ENCODE measurements at regions not wholly inside any gene's neighbourhood (a gene's known extent, or its start where the extent isn't known, plus 50 kb on each side); places are given as distances from the start of the nearest gene placed in this dataset.
"Not testable (repeated sequence)": the region's sequence is repeated elsewhere in the genome, so short reads cannot be mapped to it uniquely, and the experiment has no call there.

DNA sequence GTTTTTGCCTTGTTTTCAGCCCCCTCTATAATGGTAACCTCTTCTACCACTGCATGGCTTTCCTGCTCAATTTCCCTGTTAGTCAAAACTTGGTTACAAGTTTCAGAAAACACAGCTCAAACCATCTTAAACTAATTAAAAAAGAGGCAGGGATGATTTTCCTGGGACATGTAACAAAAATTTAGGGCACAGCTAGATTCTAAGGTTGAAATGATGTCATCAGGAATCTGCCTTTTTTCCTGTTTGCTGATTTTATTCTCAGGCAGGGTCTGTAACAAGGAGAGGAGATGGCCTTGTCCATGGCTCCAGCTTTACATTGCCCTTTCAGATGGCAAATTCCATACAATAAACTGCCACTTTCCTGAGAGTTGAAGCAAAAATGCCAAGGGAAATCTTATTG, 157.9 kb upstream of the CREB1 start:
- H3K9me3 Mint-ChIP-seq (ENCODE audit: low read depth, unreplicated experiment): no peaks in the 10 kb centered on the region
- TF ChIP-seq, protein P1, sequence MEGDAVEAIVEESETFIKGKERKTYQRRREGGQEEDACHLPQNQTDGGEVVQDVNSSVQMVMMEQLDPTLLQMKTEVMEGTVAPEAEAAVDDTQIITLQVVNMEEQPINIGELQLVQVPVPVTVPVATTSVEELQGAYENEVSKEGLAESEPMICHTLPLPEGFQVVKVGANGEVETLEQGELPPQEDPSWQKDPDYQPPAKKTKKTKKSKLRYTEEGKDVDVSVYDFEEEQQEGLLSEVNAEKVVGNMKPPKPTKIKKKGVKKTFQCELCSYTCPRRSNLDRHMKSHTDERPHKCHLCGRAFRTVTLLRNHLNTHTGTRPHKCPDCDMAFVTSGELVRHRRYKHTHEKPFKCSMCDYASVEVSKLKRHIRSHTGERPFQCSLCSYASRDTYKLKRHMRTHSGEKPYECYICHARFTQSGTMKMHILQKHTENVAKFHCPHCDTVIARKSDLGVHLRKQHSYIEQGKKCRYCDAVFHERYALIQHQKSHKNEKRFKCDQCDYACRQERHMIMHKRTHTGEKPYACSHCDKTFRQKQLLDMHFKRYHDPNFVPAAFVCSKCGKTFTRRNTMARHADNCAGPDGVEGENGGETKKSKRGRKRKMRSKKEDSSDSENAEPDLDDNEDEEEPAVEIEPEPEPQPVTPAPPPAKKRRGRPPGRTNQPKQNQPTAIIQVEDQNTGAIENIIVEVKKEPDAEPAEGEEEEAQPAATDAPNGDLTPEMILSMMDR (IDR thresholded peaks at IDR 0.05; ENCODE audit: unreplicated experiment): no peak
- no peaks in the 10 kb centered on the region for H3K27me3 Mint-ChIP-seq (ENCODE audit: unreplicated experiment)
- H3K27ac Mint-ChIP-seq (ENCODE audit: unreplicated experiment): no peak overlapping the region
- H3K4me1 Mint-ChIP-seq (ENCODE audit: low read depth, unreplicated experiment): no peaks in the 10 kb centered on the region
- CTCF ChIA-PET: no interaction called here
- no TSS peak for BruUV-seq (replicated peaks)
- no peaks in the 10 kb centered on the region for H3K36me3 Mint-ChIP-seq (ENCODE audit: insufficient read depth, unreplicated experiment)
- DNase-seq: no peak
- H3K4me3 Mint-ChIP-seq (ENCODE audit: low read depth, unreplicated experiment): no peak overlapping the region
- intact Hi-C loops (cut with micrococcal nuclease; ENCODE audit: unreplicated experiment): no loop called here

- Mint-ChIP-seq H3K4me1 (ENCODE audit: low read depth, unreplicated experiment) (no peaks in the 10 kb centered on the region), H3K27ac (ENCODE audit: unreplicated experiment) (no peak overlapping the region), H3K4me3 (ENCODE audit: low read depth, unreplicated experiment) (no peak overlapping the region), H3K9me3 (ENCODE audit: low read depth, unreplicated experiment) (no peaks in the 10 kb centered on the region), H3K27me3 (ENCODE audit: unreplicated experiment) (no peaks in the 10 kb centered on the region), H3K36me3 (ENCODE audit: insufficient read depth, unreplicated experiment) (no peaks in the 10 kb centered on the region)
- intact Hi-C loops (cut with micrococcal nuclease; ENCODE audit: unreplicated experiment): no loop called here
- no TSS peak for BruUV-seq (replicated peaks)
- CTCF ChIA-PET: no interaction called here
- no peak for DNase-seq
- TF ChIP-seq, protein P1 (IDR thresholded peaks at IDR 0.05; ENCODE audit: unreplicated experiment): no peak
These were observed 157.3 kb upstream of the CREB1 start for GRCh38 chr2:207372483-207372882.

- no peaks in the 10 kb centered on the region for H3K4me1 Mint-ChIP-seq (ENCODE audit: low read depth, unreplicated experiment)
- no peaks in the 10 kb centered on the region for H3K36me3 Mint-ChIP-seq (ENCODE audit: insufficient read depth, unreplicated experiment)
- intact Hi-C loops (cut with micrococcal nuclease; ENCODE audit: unreplicated experiment): no loop called here
- no peaks in the 10 kb centered on the region for H3K9me3 Mint-ChIP-seq (ENCODE audit: low read depth, unreplicated experiment)
- no peak overlapping the region for H3K27ac Mint-ChIP-seq (ENCODE audit: unreplicated experiment)
- BruUV-seq (replicated peaks): no TSS peak
- CTCF ChIA-PET: no interaction called here
- H3K4me3 Mint-ChIP-seq (ENCODE audit: low read depth, unreplicated experiment): no peak overlapping the region
- DNase-seq: no peak
- H3K27me3 Mint-ChIP-seq (ENCODE audit: unreplicated experiment): no peaks in the 10 kb centered on the region
- TF ChIP-seq, protein P1 (IDR thresholded peaks at IDR 0.05; ENCODE audit: unreplicated experiment): no peak
These were observed 154.4 kb upstream of the CREB1 start for GRCh38 chr2:207375207-207375875.

DNA sequence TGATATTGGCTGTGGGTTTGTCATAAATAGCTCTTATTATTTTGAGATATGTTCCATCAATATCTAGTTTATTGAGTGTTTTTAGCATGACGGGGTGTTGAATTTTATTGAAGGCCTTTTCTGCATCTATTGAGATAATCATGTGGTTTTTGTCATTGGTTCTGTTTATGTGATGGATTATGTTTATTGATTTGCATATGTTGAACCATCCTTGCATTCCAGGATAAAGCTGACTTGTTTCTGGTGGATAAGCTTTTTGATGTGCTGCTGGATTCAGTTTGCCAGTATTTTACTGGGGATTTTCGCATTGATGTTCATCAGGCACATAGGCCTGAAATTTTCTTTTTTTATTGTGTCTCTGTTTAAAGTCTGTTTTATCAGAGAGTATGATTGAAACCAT, 151.1 kb upstream of the CREB1 start:
- H3K27me3 Mint-ChIP-seq (ENCODE audit: unreplicated experiment); H3K36me3 Mint-ChIP-seq (ENCODE audit: insufficient read depth, unreplicated experiment); CTCF ChIA-PET; H3K4me3 Mint-ChIP-seq (ENCODE audit: low read depth, unreplicated experiment); DNase-seq; BruUV-seq (replicated peaks); H3K4me1 Mint-ChIP-seq (ENCODE audit: low read depth, unreplicated experiment); H3K9me3 Mint-ChIP-seq (ENCODE audit: low read depth, unreplicated experiment); intact Hi-C loops (cut with micrococcal nuclease; ENCODE audit: unreplicated experiment); H3K27ac Mint-ChIP-seq (ENCODE audit: unreplicated experiment): not testable (repeated sequence)

DNA sequence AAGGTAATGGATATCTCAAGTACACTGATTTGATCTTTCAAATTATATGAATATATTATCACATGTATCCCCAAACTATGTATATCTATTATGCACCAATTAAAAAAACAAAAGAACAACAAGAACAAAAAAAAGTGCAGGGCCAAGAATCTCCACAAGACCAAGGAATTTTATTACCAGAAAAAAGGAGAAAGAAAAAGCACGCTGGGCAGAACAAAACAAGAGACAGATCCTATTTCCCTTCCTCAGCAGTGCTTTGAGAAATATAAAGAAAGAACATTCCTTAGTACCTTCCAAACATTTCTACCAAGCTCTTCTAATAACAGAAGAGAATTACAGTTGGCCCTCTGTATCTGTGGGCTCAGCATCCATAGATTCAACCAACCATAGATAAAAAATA, 144.7 kb upstream of the CREB1 start:
- no peaks in the 10 kb centered on the region for H3K9me3 Mint-ChIP-seq (ENCODE audit: low read depth, unreplicated experiment)
- CTCF ChIA-PET: no interaction called here
- H3K27me3 Mint-ChIP-seq (ENCODE audit: unreplicated experiment): no peaks in the 10 kb centered on the region
- intact Hi-C loops (cut with micrococcal nuclease; ENCODE audit: unreplicated experiment): no loop called here
- BruUV-seq (replicated peaks): no TSS peak
- no peak overlapping the region for H3K27ac Mint-ChIP-seq (ENCODE audit: unreplicated experiment)
- TF ChIP-seq, protein P1 (IDR thresholded peaks at IDR 0.05; ENCODE audit: unreplicated experiment): no peak
- no peaks in the 10 kb centered on the region for H3K4me1 Mint-ChIP-seq (ENCODE audit: low read depth, unreplicated experiment)
- no peak for DNase-seq
- H3K4me3 Mint-ChIP-seq (ENCODE audit: low read depth, unreplicated experiment): no peak overlapping the region
- no peaks in the 10 kb centered on the region for H3K36me3 Mint-ChIP-seq (ENCODE audit: insufficient read depth, unreplicated experiment)
